ENCODE measurements at regions not wholly inside any gene's neighbourhood (a gene's known extent, or its start where the extent isn't known, plus 50 kb on each side); places are given as distances from the start of the nearest gene placed in this dataset.

GRCh38 chrX:15143825-15144121, 126.1 kb downstream of the ASB9 start:
- Mint-ChIP-seq H3K4me1 (ENCODE audit: low read depth, unreplicated experiment) (peaks cover 13% of the 10 kb centered on the region), H3K4me3 (ENCODE audit: unreplicated experiment) (no peak overlapping the region), H3K27ac (ENCODE audit: unreplicated experiment) (no peak overlapping the region), H3K27me3 (ENCODE audit: low read depth, unreplicated experiment) (no peaks in the 10 kb centered on the region), H3K9me3 (ENCODE audit: unreplicated experiment) (no peaks in the 10 kb centered on the region), H3K36me3 (ENCODE audit: low read depth, unreplicated experiment) (no peaks in the 10 kb centered on the region)
- Histone ChIP-seq H3K27ac (ENCODE audit: low read depth, low read length) (no peak overlapping the region), H3K9ac (ENCODE audit: low read length) (no peak overlapping the region), H2AFZ (ENCODE audit: low read depth, low read length) (no peak overlapping the region), H3K79me2 (ENCODE audit: insufficient read depth, low read length) (no peaks in the 10 kb centered on the region), H3K4me1 (ENCODE audit: insufficient read depth, low read length) (no peaks in the 10 kb centered on the region), H3K4me3 (ENCODE audit: insufficient read depth, low read depth, low read length) (no peak overlapping the region), H4K20me1 (ENCODE audit: insufficient read depth, low read length) (no peaks in the 10 kb centered on the region), H3K4me2 (ENCODE audit: low read length) (no peak overlapping the region), H3K27me3 (ENCODE audit: insufficient read depth, low read length) (no peaks in the 10 kb centered on the region), H3K36me3 (ENCODE audit: insufficient read depth, low read length) (no peaks in the 10 kb centered on the region), H3K9me3 (ENCODE audit: insufficient read depth, low read depth, low read length) (no peaks in the 10 kb centered on the region)
- DNase-seq (ENCODE audit: low read depth) (no peak), FAIRE-seq (peak; percentile 88)
- TF ChIP-seq CTCF (IDR thresholded peaks at IDR 0.05; ENCODE audit: insufficient read depth, low read depth, low read length): no peak

- peak overlapping the region; percentile 18 for H3K27ac Mint-ChIP-seq (ENCODE audit: unreplicated experiment)
- Histone ChIP-seq H3K79me2 (ENCODE audit: insufficient read depth, low read length) (no peaks in the 10 kb centered on the region), H3K9me3 (ENCODE audit: insufficient read depth, low read depth, low read length) (no peaks in the 10 kb centered on the region), H4K20me1 (ENCODE audit: insufficient read depth, low read length) (no peaks in the 10 kb centered on the region), H3K4me3 (ENCODE audit: insufficient read depth, low read depth, low read length) (no peak overlapping the region), H3K9ac (ENCODE audit: low read length) (no peak overlapping the region), H3K4me1 (ENCODE audit: insufficient read depth, low read length) (no peaks in the 10 kb centered on the region), H3K27ac (ENCODE audit: low read depth, low read length) (no peak overlapping the region), H3K36me3 (ENCODE audit: insufficient read depth, low read length) (no peaks in the 10 kb centered on the region), H2AFZ (ENCODE audit: low read depth, low read length) (no peak overlapping the region), H3K4me2 (ENCODE audit: low read length) (no peak overlapping the region), H3K27me3 (ENCODE audit: insufficient read depth, low read length) (no peaks in the 10 kb centered on the region)
- H3K4me1 Mint-ChIP-seq (ENCODE audit: low read depth, unreplicated experiment): peaks cover 13% of the 10 kb centered on the region
- no peak overlapping the region for H3K4me3 Mint-ChIP-seq (ENCODE audit: unreplicated experiment)
- no peaks in the 10 kb centered on the region for H3K27me3 Mint-ChIP-seq (ENCODE audit: low read depth, unreplicated experiment)
- H3K9me3 Mint-ChIP-seq (ENCODE audit: unreplicated experiment): no peaks in the 10 kb centered on the region
- TF ChIP-seq CTCF (IDR thresholded peaks at IDR 0.05; ENCODE audit: insufficient read depth, low read depth, low read length) (peak; percentile 63), EZH2 (IDR thresholded peaks at IDR 0.05; ENCODE audit: insufficient read depth, low read length) (no peak)
- H3K36me3 Mint-ChIP-seq (ENCODE audit: low read depth, unreplicated experiment): no peaks in the 10 kb centered on the region
- DNase-seq (ENCODE audit: low read depth): peak; percentile 8
- peak; percentile 81 for FAIRE-seq
These were observed 126.6 kb downstream of the ASB9 start for GRCh38 chrX:15143050-15143824.

- Histone ChIP-seq H3K9ac (ENCODE audit: low read length) (no peak overlapping the region), H3K36me3 (ENCODE audit: insufficient read depth, low read length) (no peaks in the 10 kb centered on the region), H2AFZ (ENCODE audit: low read depth, low read length) (no peak overlapping the region), H3K9me3 (ENCODE audit: insufficient read depth, low read depth, low read length) (no peaks in the 10 kb centered on the region), H3K4me3 (ENCODE audit: insufficient read depth, low read depth, low read length) (no peak overlapping the region), H4K20me1 (ENCODE audit: insufficient read depth, low read length) (no peaks in the 10 kb centered on the region), H3K79me2 (ENCODE audit: insufficient read depth, low read length) (no peaks in the 10 kb centered on the region), H3K4me2 (ENCODE audit: low read length) (no peak overlapping the region), H3K4me1 (ENCODE audit: insufficient read depth, low read length) (no peaks in the 10 kb centered on the region), H3K27ac (ENCODE audit: low read depth, low read length) (no peak overlapping the region), H3K27me3 (ENCODE audit: insufficient read depth, low read length) (no peaks in the 10 kb centered on the region)
- H3K4me3 Mint-ChIP-seq (ENCODE audit: unreplicated experiment): no peak overlapping the region
- H3K4me1 Mint-ChIP-seq (ENCODE audit: low read depth, unreplicated experiment): peaks cover 13% of the 10 kb centered on the region
- TF ChIP-seq EZH2 (IDR thresholded peaks at IDR 0.05; ENCODE audit: insufficient read depth, low read length) (no peak), CTCF (IDR thresholded peaks at IDR 0.05; ENCODE audit: insufficient read depth, low read depth, low read length) (no peak)
- H3K27ac Mint-ChIP-seq (ENCODE audit: unreplicated experiment): peak overlapping the region; percentile 18
- FAIRE-seq (no peak), DNase-seq (ENCODE audit: low read depth) (peak; percentile 27)
- H3K9me3 Mint-ChIP-seq (ENCODE audit: unreplicated experiment): no peaks in the 10 kb centered on the region
- no peaks in the 10 kb centered on the region for H3K36me3 Mint-ChIP-seq (ENCODE audit: low read depth, unreplicated experiment)
- no peaks in the 10 kb centered on the region for H3K27me3 Mint-ChIP-seq (ENCODE audit: low read depth, unreplicated experiment)
These were observed 127.7 kb downstream of the ASB9 start for GRCh38 chrX:15142084-15142715.

All from astrocyte (in vitro differentiated cells and primary cell).